GM18519 (cell line): ENCODE measurements at regions not wholly inside any gene's neighbourhood (a gene's known extent, or its start where the extent isn't known, plus 50 kb on each side); places are given as distances from the start of the nearest gene placed in this dataset.
"Not testable (repeated sequence)": the region's sequence is repeated elsewhere in the genome, so short reads cannot be mapped to it uniquely, and the experiment has no call there.

Experiments
- ATAC-seq: cut with Tn5 transposase; IDR thresholded peaks from one replicate; pipeline ENCODE4 v1.9.1; 2021; ENCODE audit warnings: mild to moderate bottlenecking, moderate library complexity; ENCODE audit not compliant: unreplicated experiment, low FRiP score

DNA sequence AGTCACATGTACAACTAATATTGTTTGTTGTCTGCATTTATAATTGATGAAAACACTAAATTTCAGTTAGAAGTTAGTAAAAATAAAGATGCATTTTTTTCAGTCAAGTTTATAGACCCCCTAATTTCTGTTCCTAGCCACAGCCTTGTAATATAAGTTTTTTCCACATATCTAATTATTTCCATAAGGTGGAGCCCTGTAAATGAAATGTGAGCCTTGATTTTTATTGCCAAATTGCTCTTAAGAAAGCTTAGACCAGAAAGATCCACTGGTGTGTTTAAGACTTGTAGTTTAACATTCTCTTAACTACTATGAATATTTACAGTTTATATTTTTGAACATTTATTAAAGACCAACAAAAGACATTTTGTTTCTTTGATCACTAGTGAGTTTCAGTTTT lies 322.1 kb upstream of the RGS6 start:
- no peak for ATAC-seq

DNA sequence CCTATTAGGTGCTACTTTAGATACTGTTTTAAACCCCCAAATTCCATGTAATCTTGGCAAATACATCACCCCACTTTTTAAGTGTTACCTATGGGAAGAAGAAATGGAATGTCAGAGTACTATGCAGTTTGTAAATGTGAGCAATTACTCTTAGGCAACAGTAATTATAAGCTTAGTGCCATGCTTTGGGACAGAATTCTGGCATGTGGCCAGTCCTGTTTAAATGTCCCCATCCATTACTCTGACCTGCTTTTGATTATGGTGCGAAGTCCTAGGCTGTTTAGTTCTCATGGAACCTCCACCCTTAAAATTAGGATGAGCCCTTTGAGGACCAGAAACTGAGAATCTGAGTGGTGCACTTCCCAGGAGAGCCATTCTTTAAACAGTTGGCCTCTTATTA lies 321.4 kb upstream of the RGS6 start:
- ATAC-seq: no peak

DNA sequence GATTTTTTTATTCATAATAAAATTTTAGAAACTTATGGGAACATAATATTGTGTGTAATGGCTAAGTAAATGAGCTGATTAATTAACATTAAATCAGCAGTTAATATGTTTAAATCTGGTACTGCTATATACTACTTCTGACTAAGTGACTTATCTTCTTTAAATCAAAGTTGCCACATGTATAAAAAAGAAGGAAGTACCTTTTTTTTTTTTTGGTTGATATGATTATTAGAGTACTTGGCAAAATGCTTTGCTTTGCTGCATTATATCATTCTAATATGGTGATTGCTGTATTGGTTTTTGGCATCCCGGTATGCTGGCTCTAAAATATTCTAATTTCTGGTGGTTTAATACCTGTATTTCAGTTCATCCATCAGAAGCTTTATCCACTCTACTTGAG lies 319.1 kb upstream of the RGS6 start:
- ATAC-seq: no peak

DNA sequence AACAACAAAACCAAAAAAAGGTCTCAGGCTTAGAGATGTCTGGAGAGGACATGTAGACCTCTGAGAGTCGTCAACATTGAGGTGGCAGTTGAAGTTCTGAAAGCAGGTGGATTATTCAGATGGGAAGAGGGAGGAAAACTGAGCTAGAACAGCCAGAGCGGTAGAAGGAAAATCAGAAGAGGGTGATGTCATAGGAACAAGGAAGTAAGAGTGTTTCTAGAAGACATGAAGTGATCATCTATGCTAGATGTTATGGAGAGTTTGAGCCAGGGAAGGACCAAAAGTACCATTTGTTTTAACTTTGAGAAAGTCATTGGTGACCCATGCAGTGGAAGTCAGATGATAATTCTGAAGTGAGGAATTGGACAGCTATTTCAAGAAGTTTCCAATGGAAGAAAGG lies 316.2 kb upstream of the RGS6 start:
- no peak for ATAC-seq

DNA sequence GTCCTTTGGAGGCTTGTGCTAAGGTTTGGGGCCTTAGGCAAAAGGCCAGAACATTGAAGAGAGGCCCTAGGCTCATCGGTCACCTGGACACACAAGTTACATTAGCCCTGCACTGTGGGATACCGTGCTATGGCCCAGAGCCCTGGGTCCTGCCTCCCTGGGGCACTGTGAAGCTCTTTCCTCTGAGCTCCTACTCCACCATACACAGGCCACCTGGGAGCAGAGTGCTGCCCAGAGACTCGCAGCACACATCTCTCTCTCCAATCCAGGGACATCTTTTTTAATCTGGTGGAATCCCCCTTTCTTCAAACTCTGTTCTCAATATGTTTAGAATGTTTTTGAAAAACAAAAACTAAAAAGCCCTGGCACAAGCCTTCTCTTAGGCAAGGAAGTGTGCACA lies 314.2 kb upstream of the RGS6 start:
- no peak for ATAC-seq

DNA sequence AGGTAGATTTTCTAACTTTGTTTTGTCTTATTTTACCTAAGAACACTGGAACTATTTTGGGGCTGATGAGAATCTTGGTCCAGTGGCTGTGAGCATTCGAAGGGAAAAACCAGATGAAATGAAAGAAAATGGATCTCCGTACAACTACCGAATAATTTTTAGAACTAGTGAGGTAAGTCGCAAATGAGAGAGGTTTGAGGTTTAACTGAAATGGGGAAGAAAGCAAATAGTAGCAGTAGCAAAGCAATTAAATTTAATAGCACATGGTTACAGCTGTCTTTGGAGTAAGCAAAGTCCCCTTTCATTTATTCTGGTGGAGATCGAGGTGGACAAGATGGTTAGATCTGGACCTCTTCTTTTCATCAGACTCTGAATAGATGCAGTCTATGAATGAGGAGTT lies 313.5 kb upstream of the RGS6 start:
- ATAC-seq: no peak

DNA sequence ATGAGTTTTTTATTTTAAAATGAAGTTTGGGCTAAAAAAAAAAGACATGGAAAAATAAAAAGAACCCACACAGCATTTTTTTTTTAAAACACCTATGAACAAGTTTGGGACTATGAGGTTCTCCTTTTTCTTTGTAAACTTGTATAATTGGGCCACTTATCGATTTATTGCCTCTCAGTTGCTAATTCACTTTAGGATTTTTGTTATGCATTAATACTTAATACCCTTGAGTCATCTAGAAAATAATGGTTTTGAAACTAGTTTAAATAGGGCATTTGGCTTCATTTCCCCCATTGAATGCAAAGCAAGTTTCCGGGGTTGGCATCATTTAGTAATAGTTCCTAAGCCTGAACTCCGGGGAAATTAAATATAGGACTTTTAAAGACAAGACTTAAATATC lies 312.8 kb upstream of the RGS6 start:
- no peak for ATAC-seq

DNA sequence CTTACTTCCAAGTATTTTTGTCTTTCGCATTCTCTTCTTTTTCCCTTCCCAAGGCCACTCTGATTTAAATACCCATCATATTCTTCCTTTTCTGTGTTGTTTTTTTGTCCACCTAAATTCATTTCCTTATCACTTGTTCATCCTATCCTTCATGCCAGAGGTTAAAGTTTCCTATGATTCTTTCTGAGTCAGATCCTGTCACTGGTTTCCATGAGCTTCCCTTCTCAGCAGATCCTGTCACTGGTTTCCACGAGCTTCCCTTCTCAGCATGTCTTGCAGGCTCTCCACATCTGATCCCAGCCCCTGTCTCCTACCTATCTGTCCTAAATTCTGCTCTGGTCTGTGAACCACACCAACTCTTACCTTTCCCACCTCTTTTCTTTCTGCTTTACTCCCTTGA lies 311.8 kb upstream of the RGS6 start:
- no peak for ATAC-seq

DNA sequence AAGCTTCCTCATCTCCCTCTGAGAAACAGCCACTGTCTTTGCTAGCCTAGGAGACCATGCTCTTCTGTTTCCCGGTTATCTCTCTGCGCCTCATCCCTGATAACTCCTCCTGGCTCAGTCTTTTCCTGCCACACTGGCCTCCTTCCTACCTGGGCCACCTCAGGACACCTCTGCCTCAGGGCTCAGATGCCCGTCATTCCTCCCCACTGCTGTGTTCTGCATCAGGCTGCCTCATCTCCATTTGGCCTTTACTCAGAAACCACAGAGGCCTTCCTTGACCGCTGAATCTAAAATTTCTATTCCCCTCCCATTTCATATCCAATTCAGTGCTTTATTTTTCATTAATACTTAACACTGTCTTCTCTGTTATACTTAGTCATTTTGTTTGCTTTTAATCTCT lies 311.0 kb upstream of the RGS6 start:
- ATAC-seq: no peak

DNA sequence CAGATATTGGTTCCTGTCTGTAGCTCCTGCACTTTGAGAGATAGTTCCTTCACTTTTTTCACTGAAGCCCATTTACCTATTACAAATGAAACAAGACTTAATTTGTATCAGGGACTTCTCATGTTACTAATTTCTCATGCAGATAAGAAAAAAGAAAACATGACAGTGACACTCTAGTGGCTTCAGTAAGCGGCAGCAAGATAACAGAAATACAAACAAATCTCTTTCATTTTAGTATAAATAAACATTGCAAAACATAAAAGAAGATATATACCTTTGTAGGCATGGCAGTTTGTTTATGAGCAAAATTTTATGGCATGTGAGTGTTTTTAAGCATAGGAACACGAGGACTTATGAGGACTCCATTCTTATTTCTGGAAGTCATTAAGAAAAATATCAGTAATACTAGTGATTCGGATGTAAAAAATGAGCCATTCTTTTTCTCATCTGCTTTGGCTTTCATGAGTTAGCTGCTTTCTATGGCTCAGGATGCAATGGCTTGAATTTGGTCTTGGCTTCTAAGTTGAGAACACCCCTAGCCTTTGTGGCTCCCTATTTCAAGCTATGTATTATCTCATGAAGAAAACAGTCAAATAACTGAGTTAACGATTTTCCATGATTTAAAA lies 310.1 kb upstream of the RGS6 start:
- ATAC-seq: no peak

DNA sequence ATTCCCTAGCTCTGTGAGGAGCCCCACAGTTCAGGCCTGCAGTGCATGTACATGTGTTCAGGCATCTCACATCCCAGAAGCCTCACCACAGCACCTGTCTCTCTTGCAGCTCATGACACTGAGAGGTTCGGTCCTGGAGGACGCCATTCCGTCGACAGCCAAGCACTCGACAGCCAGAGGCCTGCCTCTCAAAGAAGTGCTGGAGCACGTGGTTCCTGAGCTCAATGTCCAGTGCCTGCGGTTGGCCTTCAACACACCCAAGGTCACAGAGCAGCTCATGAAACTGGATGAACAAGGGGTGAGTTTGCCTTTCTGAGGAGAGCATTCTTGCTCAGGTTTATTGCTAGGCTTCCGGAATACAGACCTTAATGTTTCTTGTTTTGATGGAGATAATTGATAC lies 308.3 kb upstream of the RGS6 start:
- ATAC-seq: no peak

DNA sequence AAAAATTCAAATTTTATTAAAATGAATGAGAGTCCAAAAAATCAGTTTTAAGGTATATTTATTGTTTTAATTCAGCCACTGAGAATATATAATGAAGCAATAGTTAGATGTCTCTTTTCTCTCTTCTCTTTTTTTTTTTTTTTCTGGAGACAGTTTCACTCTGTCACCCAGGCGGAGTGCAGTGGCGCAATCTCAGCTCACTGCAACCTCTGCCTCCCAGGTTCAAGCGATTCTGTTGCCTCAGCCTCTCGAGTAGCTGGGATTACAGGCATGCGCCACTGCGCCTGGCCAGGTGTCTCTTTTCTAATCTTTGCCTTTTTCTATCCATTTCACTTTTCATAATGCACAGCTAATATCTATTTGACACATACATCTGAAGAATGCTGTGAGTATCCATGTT lies 307.1 kb upstream of the RGS6 start:
- ATAC-seq: no peak

DNA sequence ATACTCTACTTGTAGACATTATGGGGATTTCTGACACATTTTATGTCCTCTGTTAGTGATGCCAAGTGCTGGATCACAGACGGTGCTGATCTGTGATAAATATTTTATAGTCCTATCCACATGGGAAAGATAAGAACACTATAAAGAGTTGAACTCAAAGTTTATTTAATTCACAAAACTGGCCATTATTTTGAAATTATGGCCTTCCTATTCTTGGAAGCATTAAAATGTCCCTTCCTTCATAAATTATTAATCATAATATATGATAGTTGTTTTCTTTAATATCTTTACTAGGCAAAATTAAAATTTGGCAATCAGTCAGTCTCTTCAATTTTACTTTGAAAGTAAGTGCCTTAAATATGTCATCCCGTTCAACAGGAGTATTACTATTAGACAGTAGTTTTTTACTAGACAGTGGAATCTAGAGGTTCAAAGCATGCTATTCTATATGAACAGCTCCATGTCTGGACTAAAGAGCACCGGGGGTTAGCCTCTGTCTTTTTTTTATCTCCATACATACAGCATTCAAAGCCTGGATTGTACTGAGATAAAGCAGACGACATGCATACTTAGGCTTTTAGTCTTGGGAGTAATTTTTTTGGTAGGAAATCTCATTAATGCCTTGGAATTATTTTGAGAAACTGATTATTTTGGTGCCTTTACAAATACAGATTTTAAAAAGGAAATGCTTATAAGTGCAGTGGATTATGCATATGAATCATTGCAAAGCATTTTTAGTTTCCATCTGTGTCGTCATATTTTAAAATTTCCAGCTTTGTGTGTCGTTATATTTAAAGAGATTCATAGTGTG lies 306.1 kb upstream of the RGS6 start:
- no peak for ATAC-seq

DNA sequence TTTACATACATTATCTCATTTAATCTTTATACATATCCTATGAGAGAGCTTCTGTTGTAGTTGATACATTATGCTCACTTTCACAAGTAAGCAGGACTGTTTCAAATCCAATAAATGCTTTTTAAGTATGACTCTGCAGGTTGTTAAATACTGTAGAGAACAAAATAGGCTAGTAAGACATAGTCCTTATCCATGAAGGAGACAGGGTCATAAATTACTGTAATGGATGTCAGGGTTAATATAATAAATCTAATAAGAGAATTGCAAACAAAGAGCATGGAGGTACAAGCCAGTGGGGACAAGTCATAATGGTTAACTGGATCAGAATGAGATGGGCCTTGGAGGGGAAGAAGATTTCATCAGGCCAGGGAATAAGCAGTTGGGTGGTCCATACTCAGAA lies 303.8 kb upstream of the RGS6 start:
- ATAC-seq: no peak

DNA sequence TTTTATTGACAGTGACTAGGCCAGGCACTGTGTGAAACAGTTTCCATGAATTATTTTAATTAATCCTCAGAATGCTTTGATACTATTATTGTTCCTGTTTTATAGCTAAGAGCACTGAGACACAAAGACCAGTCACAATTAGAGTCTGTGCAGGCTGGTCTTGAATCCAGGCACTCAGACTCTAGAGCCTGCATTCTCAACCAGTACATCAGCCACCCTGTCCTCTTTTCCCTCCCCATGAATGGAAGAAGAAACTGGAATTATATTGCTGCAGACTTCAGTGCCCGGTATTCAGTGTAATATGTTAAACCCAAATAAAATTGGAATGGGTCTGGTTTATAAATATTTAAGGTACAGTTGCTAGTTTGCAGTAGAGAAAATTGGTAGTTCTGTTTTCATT lies 303.0 kb upstream of the RGS6 start:
- ATAC-seq: no peak

DNA sequence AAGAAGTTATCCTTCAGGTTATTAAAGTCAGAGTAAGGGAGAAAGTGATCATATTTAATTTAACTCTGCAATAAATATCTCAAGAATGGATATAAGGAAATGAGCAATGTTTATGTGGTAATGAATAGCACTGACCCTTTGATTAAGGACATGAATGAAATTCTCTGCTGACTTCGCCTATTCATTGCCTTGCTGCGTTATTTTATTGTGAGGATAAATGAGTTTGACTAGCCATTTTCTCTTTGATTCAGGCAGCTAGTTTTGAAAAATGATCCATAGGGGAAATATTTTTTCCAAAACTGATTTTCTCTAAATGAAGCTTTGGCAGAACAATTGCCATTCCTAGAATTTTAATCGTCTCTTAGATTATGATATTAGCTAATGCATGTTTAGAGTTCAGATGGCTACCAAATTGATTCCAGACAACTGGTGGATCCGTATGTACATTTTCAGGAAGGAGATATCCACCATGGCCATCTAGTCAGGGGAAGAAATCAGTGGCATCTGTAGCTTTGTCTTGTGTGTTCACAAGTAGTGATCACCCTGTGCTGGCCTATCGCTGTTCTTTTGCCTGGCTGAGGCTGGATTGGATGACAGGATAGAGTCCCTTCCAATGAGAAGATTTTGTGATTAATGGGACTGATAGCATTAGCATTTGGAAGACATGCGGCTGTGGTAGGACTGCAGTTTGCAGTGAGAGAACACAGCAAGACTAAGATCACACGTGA lies 302.3 kb upstream of the RGS6 start:
- ATAC-seq: no peak

DNA sequence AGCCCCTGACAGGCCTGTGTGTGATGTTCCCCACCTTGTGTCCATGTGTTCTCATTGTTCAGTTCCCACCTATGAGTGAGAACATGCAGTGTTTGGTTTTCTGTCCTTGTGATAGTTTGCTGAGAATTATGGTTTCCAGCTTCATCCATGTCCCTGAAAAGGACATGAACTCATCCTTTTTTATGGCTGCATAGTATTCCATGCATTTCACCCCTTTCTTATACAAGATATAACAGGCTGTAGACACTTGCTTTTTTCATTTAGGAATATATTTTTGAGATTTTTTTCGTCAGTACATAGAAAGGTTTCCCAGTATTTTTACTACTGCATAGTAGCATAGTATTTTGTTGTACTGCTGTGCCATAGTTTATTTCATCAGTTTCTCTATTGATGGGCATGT lies 301.2 kb upstream of the RGS6 start:
- not testable (repeated sequence) for ATAC-seq

DNA sequence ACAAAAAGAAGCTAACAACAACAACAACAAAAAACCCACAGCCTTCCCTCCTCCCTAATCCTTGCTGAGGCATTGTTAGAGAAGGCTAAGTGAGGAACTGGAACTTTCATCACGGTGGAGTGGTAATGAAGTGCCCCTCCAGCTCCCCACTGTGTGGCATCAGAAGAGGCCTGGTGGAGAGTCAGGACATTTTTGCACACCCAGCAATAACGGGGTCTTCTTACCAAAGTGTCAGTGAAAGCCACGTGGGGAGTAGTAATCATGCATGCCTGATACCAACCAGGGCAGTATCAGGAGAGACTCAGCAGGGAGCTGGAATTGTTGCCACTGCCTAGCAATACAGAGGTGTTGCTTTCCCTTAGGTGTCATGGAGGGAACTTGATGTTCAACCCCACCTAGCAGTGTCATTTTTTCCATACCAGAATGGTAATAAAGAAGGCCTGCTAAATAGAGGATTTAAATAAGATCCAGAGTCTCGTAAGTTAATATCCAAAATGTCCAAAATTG lies 299.7 kb upstream of the RGS6 start:
- no peak for ATAC-seq

DNA sequence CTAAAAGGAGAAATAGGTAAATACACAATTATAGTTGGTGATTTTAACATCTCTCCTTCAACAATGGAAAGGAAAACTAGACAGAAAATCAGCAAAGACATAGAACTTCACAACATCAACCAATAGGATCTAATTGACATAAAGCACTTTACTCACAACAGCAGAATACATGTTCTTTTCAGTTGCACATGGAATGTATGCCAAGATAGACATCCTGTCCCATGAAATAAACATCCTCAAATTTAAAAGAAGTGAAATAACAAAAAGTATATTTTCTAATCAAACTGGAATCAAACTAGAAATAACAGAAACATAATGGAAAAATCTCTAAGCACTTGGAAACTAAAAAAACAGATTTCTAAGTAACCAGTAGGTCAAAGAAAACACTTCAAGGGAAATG lies 296.2 kb upstream of the RGS6 start:
- ATAC-seq: no peak

DNA sequence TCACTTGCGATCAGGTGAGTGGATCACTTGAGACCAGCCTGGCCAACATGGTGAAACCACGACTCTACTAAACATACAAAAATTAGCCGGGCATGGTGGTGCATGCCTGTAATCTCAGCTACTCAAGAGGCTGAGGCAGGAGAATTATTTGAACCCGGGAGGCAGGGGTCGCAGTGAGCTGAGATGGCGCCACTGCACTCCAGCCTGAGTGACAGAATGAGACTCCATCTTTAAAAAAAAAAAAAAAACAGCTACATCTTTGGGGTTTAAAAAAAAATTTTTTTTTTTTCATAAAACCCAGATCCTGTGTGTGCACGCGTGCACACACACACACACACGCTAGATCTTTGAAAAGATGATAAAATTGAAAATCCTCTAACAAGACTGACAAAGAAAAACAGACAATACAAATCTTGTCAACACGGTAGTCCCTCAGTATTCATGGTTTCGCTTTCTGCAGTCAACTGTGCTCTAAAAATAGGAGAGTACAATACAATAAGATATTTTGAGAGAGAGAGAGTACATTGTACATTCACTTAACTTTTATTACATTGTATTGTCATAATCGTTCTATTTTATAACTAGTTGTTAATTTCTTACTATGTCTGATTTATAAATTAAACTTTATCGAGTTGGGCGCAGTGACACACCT lies 295.3 kb upstream of the RGS6 start:
- ATAC-seq: no peak

DNA sequence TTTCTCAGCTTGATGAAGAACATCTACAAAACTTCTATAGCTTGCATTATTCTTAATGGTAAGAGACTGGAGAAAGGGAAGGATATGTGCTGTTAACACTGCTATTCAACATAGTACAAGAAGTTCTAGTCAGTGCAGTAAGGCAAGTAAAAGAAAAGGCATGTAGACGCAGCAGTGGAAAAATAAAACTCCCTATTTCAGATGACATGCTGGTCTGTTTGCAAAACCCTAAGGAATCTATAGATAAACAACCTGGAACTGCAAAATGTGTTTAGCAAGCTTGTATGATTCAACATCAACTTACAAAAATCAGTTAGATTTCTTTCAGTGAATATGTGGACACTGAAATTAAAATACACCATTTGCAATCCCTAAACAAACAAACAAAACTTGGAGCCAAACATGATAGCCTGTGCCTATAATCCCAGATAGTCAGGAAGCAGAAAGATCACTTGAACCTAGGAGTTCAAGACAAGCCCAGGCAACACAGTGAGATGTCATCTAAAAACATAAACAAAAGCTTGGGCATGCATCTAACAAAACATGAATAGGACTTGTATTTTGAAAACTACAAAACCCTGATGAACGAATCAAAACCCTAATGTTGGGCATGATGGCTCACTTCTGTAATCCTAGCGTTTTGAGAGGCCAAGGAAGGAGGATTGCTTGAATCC lies 293.6 kb upstream of the RGS6 start:
- ATAC-seq: no peak
